22Rv1 (cell line): ENCODE measurements at regions not wholly inside any gene's neighbourhood (a gene's known extent, or its start where the extent isn't known, plus 50 kb on each side); places are given as distances from the start of the nearest gene placed in this dataset.

ENCODE experiments used
- CTCF ChIP-seq: fragments of 450-650 bp; IDR thresholded peaks from 2 replicates; pipeline ENCODE4 v1.5.1; 2017; ENCODE audit warnings: mild to moderate bottlenecking
- ZFX ChIP-seq: fragments of 450-650 bp; IDR thresholded peaks from 2 replicates; pipeline ENCODE4 v1.6.1; 2017; ENCODE audit warnings: antibody characterized with exemption, borderline replicate concordance

- TF ChIP-seq CTCF = no peak
- no peak for TF ChIP-seq ZFX
Measured at GRCh38 chr9:81146684-81147337, 542.5 kb downstream of the TLE1 start.
